ENCODE measurements at regions not wholly inside any gene's neighbourhood (a gene's known extent, or its start where the extent isn't known, plus 50 kb on each side); places are given as distances from the start of the nearest gene placed in this dataset.

GRCh38 chr9:88224938-88225337 is 86.7 kb upstream of the SPATA31C2 start:
- no peak for DNase-seq

GRCh38 chr9:88221105-88221504 is 82.8 kb upstream of the SPATA31C2 start:
- DNase-seq: no peak

GRCh38 chr9:88220652-88221051 is 82.4 kb upstream of the SPATA31C2 start:
- DNase-seq: no peak

GRCh38 chr9:88219601-88220000 is 81.3 kb upstream of the SPATA31C2 start:
- DNase-seq: no peak

GRCh38 chr9:88218726-88219125 is 80.5 kb upstream of the SPATA31C2 start:
- no peak for DNase-seq

GRCh38 chr9:88216126-88216995 is 78.1 kb upstream of the SPATA31C2 start:
- DNase-seq: no peak

GRCh38 chr9:88215196-88216125 is 77.2 kb upstream of the SPATA31C2 start:
- no peak for DNase-seq

GRCh38 chr9:88202321-88202720 is 64.0 kb upstream of the SPATA31C2 start:
- DNase-seq: no peak

GRCh38 chr9:88198341-88198807 is 60.1 kb upstream of the SPATA31C2 start:
- no peak for DNase-seq

GRCh38 chr9:88197781-88198340 is 59.6 kb upstream of the SPATA31C2 start:
- DNase-seq: no peak

GRCh38 chr9:88197016-88197415 is 58.7 kb upstream of the SPATA31C2 start:
- no peak for DNase-seq

- no peak for DNase-seq
Measured at GRCh38 chr9:88196142-88196790, 58.0 kb upstream of the SPATA31C2 start.

- DNase-seq: no peak
Measured at GRCh38 chr9:88193766-88194165, 55.5 kb upstream of the SPATA31C2 start.

- no peak for DNase-seq
Measured at GRCh38 chr9:88191456-88191855, 53.2 kb upstream of the SPATA31C2 start.

GRCh38 chr9:88189371-88189770 is 51.1 kb upstream of the SPATA31C2 start:
- DNase-seq: no peak

Measured in CD4-positive, alpha-beta T cell treated with Interleukin-17A for 4 hours (primary cell).